ENCODE measurements at regions not wholly inside any gene's neighbourhood (a gene's known extent, or its start where the extent isn't known, plus 50 kb on each side); places are given as distances from the start of the nearest gene placed in this dataset.
"Not testable (repeated sequence)": the region's sequence is repeated elsewhere in the genome, so short reads cannot be mapped to it uniquely, and the experiment has no call there.

DNA sequence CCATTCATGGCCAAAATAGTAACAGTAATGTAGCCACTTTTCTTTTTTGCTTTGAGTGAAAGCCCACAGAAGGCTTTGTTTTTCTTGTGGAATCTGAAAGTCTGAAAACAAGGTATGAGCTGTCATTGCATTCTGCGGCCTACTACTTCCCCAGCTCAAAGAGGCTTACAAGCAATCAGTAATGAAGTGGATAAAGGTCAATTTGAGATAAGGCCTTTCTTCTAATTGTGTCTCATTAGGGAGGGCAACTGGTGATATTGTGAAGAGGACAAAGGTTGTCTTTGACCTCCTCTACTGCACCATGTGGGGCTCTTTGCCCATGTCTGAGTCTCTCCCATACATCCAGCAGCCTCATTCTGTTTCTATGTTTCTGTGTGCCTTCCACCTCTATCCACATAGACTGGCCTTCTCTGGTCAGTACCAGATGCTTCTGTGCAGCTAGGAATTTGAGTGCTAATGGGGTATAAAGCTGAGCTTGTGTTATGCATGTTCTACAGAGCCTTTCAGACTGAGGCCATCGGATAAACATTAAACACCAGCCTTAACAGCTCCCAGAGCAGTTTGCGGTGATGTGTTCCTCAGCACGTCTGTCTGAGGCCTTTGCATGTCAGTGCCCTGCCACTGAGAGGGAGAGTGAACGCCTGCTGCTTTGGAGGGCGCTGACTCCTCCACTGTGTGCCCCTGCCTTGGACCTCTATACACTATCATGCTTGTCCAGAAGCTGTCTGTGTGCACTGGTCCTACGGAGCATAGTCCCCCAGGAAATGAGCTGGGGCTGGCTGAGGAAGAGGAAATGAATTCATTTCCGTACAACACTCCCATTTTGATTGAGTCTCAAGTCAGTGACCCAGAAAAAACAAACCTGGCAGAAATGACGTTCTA lies 80.2 kb downstream of the SH2D1A start:
- DNase-seq, result no peak

DNA sequence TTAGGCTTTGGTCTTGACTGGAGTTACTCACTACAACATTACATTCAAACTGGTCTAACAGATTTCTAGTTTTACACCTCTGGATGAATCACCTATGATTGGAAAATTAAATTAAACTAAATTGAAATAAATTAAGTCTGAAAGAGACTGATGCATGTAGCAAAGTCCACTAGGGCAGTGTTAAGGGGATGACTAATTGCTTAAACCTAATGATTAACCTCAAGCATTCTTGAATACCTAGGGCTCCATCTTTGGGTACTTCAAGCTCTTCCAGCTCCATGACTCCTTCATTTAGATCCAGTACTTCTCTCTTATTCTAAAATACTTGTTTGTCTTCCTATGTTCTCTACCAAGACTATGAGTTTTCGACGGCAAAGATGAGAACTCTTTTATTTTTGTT lies 86.8 kb downstream of the SH2D1A start:
- DNase-seq, result no peak

DNA sequence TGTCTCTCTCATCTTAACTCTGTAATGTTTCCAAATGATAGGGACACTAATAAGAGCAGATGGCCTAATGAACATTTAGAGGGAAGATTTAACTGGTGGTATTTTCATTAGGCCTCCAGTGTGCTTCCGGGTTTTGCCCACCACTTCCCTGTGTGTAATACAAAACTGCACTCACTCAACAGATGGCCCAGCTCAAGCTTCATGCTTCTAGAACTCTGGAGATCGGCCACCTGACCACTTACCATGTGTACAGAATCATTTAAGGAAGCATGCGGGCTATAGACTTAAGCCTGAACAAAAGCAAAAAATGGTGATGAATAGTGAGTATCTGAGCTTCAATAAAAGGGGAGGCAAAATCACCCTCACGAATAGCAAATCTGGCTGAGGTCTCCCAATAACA lies 89.3 kb downstream of the SH2D1A start:
- no peak for DNase-seq

DNA sequence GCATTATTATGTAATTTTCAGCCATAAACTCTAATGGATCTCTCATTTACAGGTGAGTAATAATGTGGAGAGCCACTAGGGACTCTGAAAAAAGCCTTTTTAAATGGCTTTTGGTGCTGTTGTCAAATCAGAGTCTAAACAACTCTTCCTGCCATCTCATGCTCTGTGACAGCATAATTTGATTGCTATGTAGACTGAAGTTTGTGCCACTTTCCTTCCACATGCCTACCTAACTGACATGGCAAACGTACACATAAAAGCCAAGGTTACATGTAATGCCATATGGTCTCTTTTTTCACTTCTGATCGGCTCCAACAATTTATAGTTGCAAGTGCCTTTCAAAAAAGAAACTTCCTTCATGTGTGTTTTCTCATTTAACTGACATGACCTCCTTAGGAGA lies 94.3 kb downstream of the SH2D1A start:
- DNase-seq, result no peak

DNA sequence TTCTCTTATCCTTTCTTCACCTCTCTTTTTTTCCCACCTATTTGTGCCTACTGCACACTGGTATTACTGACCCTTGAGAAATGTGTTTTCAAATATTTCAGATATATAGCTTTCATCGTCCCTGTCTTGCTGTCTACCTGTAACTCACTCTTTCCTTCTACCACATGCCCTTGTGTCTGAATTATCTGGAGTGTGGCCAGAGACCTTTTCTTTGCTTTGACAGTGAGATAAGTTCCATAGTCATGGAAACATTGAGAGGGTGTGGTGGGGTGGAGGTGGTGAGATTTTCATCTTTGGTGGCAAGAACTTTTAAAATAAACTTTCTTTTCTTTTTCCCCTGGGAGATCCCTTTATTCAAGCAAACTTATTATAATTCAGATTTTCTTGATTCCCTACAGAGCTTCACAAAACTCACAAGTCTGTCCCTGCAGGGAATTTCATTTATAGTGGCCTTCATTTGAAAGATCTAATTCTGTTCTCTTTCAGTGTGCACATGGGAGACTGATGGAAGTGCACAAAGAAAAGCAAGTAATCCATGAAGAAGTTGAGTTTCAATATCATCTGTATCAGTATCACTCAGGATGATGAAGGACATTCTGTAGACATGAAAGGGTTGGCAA lies 95.7 kb downstream of the SH2D1A start:
- DNase-seq, result no peak

DNA sequence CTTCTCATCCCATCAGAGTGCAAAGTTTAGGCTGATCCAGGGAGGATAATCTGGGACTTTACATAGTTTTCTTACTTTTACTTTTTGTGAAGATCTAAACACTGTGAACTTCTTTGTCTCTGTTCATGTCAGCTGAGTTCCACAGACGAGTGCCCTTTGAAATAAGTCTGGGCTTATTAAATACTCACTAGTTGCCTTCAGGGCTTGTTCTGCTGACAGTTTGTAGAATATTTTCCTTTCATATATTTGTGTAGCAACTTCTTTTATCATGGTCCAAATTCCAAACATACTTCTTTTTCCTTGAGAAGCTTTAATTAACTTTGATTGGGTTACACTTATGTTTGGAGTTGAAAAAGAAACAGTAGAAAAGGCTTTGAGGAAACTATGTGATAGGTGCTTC lies 109.6 kb downstream of the SH2D1A start:
- no peak for DNase-seq

DNA sequence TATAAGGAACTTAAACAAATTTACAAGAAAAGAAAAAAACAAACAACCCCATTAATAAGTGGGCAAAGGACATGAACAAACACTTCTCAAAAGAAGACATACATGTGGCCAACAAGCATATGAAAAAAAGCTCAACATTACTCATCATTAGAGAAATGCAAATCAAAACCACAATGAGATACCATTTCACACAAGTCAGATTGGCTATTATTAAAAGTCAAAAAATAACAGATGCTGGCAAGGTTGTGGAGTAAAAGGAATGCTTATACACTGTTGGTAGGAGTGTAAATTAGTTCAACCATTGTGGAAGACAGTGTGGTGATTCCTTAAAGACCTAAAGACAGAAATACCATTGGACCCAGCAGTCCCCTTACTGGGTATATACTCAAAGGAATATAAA lies 113.5 kb downstream of the SH2D1A start:
- not testable (repeated sequence) for DNase-seq

DNA sequence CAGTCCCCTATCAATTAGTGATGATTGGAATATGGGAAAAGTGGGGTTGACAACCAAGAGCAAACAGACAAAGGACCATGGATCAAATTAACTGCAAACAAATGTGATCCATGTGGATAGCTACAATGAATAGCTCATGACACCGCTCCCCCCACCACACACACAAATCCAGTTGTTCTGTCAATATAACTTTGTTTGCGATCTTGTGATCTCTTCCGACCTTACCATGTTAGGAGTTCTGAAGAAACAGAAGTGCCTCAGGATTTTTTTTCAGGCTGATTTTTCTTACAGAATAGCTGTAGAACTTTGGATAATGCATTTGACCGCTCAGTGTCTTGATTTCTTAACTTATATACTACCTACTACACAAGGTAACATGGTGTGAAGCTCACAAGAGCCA lies 116.6 kb downstream of the SH2D1A start:
- no peak for DNase-seq

DNA sequence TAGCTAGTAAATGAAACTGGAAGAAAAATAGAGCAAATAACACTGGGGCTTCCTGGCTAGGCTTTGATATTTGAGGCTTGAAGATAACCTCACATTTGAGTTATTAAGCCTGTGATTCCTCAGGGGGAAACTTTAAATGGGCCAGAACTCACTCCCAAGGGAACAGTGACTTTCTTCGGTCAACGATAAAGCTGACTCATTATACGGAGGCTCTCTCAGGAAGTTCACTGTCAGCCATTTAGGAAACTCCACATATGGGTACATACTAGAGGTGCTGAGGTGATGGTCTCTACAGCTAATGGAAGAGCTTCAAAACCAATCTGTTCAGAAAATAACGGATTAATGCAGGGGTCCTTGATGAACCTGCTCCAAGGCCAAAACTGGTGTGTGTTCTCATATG lies 120.8 kb downstream of the SH2D1A start:
- DNase-seq, result no peak

DNA sequence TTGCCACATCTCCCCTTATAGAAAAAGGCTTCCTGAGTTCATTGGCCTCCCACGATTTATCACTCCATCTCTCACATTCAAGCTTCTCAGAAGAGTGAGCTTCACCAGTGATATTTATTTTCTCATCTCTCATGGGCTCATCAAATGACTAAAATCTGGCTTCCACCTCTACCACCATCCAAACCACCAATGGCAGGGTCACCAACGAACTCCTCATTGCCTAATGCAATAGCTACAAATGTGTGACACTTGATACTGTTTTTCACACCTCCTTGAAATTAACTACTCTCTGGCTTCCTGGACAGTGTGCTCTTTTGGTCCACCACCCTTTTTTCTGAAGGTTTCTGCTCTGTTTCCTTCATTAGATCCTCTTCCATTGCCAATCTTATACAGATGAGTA lies 129.0 kb downstream of the SH2D1A start:
- no peak for DNase-seq

DNA sequence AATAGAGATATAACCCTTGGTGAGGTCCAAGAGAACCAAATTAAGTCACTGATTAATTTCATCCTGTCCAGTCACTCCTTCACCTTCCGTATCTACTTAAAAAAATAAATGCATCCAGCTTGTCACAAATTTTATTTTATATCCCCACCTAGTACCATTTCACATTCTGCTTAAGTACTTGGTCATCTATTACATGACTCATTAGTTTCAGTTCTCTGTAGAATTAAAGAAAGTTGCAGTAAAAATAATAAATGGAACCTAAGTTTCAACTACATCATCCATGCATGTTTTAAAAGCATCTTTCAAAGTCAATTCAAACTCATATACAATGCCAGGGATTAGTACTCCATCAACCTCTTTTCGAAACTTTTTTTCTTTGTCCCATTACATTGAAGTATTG lies 130.2 kb downstream of the SH2D1A start:
- DNase-seq, result no peak

DNA sequence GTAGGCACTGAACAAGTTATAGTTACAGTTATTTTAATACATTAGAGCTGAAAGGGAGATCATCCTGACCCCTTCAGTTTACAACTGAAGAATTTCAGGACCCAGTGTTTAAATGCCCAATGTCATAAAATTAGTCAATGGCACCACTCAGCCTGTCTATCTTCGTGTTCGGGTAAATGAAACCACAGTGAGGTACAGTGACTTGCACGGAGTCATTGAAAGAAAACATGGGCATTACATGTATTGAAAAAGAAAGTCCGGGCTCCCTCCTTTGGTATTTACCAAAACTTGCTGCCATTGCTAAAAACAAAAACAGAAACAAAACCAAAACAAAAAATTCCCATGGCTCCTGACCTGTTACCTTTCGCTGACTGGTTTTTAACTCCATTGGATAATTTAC lies 131.7 kb downstream of the SH2D1A start:
- no peak for DNase-seq

DNA sequence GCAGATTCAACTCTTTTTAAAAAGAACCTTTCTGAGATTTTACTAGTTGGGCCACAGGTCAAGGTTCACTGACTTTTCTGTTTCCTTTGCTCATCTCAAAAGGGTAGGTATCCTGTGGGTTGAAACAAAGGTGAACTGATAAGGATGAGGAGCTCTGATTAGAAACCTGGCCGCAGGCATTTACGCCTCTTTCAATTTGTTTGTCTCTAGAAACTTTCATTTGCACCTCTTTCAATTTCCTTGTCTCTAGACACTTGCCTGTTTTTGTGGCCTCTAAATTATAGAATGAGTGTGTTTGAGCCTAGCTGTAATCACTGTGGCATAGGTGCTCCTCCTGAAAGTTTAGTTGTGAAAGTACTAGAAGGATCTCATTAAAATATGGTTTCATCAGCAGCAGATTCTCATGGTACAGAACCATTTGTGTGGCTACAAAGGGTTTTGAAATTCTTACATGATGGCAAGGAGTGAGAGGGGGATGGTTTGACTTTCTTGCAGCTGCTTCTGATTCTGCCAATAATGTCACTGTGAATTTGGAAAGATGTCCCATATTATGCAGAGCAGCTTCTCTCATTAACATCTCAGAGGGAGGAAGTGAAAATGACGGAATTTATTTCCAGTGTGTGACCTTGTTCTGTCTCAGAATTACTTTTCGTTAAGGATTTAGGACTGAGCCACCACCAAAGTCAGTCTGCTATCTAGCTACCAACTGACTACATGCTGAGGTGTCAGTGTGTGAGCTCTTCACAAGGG lies 142.2 kb downstream of the SH2D1A start:
- DNase-seq, result no peak

DNA sequence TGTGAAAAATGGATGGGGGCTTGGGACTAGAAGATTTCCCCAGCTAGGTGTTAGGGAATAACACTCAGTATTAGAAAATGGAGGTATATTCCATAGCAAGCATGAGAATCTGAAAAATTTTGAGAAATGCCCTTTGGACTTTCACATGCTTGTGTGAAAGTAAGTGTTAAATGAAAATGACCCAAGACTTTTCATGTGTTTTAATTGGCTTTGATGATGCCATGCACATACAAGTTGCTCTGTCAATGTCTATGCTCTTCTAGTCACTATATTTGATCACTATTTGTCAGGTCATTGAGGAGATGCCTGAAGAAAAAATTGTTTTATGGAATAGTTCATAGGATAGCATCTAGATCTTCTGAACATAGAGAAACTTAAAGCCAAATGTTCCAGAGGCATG lies 147.6 kb downstream of the SH2D1A start:
- DNase-seq, result no peak

DNA sequence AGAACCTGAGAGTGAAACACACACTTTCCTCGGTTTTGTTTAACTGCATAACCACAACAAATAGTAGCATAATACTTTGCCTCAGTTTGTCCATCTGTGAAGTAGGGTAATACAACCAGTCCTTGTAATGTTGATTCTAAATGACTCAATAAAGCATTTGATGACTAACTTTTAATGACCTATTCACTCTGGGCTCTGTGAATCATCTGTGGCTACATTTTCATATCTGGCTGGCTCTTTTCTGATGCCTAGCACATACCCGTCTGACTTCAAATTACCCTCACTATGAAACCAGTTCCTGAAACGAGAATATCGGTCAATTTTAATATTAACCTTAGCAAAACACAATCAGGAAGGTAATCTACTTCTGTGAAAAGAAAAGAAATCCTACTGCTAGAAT lies 151.0 kb downstream of the SH2D1A start:
- DNase-seq, result no peak

DNA sequence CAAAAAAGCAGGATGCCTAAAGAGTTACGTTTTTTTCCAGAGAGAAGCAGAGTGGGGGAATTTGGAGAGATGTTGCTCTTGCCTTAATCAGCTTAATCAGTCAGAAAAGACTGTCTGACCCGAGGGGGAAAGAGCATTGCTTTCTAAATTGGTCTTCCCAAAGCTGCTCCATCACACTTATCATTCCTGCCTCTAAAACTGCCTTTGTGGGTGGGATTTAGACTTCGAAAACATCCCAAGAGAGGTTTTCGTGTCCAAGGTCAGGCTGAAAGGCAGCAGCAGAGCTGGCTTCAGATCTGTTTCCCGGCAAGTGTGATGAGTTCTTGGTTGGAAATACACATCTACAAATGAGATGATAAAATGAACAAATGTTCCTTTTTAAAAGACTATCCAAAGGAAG lies 155.2 kb downstream of the SH2D1A start:
- DNase-seq, result no peak

DNA sequence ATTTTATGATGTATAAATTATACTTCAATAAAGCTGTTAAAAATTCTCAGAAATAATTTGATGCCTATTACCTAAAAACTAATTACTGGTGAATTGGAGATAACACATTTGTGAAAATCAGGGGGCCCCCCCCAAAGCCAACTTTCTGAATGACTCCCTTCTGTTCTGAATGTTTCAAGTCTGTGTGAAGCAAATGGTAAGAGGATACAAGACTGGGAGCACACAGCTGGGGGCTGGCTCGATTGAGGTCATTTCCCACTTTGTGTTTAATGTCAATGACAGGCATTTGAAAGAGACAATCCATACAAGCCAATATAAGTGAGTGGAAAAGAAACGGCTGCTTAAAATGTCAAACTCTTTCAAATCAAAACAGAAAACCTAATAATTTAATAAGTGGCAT lies 155.8 kb downstream of the SH2D1A start:
- no peak for DNase-seq

DNA sequence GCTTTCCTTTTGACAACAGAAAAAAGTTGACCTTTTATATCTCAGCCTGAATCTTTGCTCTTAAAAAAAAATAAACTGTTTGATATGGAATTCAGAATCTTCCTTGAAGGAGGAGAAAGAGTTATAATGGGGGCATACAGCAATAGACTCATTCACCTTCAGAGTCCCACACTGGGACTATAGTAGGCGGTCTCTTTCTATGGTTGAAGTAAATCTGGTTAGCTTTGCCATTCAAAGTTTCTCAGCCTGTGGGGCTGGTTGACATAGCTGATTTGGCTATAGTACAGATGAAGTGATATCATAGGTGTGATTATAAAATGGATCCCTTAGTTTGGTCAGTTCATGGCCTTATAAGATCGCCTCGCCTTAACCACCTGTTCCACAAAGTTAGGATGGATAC lies 156.2 kb downstream of the SH2D1A start:
- DNase-seq, result no peak

DNA sequence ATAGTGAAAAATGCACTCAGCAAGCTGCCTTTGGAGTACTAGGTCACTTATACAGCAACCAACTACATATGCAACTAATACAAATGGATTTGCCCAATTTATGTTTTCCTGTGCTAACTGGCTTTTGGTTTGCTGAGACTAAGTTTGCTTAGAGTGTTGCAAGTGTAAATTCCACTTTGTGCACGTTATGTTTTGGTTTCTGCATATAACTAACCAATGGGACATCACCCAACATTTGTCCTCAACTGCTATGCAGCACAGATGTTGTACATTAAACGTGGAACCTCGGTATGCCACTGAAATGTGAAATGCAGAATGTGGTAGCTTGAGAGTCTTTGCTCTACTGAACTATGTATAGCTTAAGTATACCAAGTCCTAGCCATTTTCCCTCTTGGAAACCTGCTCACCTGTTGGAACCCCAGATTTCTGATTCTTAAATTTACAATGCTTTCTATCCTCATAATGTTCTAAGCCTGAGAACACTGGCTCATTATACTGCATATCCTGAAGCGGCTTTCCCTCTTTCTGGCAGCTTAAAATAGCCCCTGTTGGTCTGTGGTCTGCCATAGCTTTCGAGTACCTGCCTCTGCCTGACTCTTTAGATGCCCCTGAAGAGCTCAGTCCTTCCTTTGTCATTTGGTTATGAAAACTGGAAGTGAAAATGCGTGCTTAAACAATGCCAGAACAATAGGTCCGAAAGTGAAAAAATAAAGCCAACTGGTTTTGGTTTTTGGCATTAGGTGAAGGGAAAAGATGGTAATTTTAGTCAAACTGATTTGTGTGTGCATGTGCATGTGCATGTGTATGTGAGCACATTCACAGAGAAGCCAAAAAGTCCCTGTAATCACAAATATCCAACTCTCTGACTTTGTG lies 158.0 kb downstream of the SH2D1A start:
- DNase-seq, result no peak

DNA sequence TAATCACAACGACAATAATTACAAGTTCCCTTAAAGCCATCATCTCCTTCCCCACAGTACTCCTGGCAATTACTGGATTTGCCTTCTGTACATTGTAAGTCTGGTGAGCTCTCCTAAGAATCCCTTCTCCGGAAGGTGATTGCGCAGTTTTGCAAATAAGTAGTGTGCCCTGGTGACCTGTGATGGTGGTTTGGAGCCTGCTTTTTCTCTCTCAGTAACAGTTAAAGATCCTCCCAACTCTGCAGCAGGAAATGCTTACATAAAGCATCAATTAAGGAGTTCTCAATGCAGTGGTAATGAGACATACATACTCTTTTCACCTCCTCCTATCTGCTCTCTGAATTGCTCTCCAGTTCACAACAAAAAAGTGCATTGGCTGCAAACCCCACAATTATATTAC lies 159.7 kb downstream of the SH2D1A start:
- no peak for DNase-seq

DNA sequence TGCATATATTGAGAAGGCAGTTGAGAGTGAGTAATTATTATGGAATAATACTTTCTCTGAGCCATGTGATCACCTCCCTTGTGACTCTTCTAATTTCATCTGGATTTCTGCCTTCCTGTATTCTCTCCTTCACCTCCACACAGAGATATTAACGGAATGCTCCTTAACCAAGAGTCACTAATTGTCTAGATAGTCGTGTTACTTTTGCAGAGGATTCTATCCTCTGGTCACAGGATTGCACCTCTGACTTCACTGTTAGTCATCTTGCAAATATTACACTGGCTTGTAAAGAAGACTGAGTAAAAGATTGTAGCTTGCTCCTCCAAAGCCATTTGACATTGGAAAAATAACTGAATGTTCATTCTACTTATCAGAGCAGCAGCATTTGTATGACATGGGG lies 160.9 kb downstream of the SH2D1A start:
- no peak for DNase-seq

DNA sequence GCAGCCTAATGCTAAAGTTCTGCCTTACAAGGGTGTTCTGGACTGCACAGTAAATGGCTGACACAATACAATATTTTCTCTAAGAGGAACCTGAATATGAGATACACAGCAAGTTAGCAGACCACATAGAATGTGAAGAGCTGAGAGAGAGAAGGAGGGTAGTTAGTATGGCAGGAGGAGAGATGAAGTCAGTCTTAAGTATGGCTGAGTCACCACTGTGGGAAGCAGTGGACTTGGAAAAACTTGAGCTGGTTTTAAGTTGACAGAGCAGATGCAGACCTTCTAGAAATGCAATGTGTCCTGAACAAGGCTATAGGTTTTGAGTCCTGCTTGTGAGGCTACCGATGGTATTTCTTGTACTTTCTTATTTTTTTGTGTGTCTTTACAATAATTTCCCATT lies 172.5 kb downstream of the SH2D1A start:
- DNase-seq, result no peak

DNA sequence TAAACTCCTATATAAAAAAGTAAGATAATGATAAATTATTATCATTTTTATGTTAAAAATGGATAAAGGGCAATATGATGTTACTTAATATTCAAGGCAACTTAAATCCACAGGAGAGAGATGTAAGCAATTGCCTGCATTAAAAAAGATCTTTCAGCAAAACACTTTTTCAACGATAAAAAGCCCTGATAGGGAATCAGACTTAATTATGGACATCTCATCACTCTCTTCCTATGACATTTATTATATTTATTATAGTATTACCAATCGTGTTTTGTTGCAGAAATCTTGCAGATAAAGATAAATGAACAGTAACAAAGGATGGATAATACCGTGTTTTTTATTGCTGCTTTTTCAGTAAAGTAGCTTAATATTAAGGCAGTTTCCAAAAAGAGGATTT lies 178.5 kb downstream of the SH2D1A start:
- DNase-seq, result no peak
